ENCODE measurements at regions not wholly inside any gene's neighbourhood (a gene's known extent, or its start where the extent isn't known, plus 50 kb on each side); places are given as distances from the start of the nearest gene placed in this dataset.
"Not testable (repeated sequence)": the region's sequence is repeated elsewhere in the genome, so short reads cannot be mapped to it uniquely, and the experiment has no call there.

GRCh38 chr2:187034434-187034833 is 185.5 kb upstream of the ZSWIM2 start:
- DNase-seq = no peak
- ATAC-seq = no peak
- Histone ChIP-seq H3K4me1 (no peaks in the 10 kb centered on the region), H3K27me3 (no peaks in the 10 kb centered on the region), H3K4me3 (no peak overlapping the region), H3K36me3 (no peaks in the 10 kb centered on the region), H3K27ac (no peak overlapping the region), H3K9me3 (peaks cover 0 to 13% (median 0%) of the 10 kb centered on the region in 12 donors)
- intact Hi-C loops (cut with DNase I) = no loop called here
- TF ChIP-seq, protein P1, sequence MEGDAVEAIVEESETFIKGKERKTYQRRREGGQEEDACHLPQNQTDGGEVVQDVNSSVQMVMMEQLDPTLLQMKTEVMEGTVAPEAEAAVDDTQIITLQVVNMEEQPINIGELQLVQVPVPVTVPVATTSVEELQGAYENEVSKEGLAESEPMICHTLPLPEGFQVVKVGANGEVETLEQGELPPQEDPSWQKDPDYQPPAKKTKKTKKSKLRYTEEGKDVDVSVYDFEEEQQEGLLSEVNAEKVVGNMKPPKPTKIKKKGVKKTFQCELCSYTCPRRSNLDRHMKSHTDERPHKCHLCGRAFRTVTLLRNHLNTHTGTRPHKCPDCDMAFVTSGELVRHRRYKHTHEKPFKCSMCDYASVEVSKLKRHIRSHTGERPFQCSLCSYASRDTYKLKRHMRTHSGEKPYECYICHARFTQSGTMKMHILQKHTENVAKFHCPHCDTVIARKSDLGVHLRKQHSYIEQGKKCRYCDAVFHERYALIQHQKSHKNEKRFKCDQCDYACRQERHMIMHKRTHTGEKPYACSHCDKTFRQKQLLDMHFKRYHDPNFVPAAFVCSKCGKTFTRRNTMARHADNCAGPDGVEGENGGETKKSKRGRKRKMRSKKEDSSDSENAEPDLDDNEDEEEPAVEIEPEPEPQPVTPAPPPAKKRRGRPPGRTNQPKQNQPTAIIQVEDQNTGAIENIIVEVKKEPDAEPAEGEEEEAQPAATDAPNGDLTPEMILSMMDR (IDR thresholded peaks at IDR 0.05) = no peak
- no peak for TF ChIP-seq POLR2A (IDR thresholded peaks at IDR 0.05)

GRCh38 chr2:187024739-187025138 is 175.8 kb upstream of the ZSWIM2 start:
- intact Hi-C loops (cut with DNase I) = no loop called here
- ATAC-seq = no peak
- no peak for DNase-seq
- no peak for TF ChIP-seq POLR2A (IDR thresholded peaks at IDR 0.05)
- TF ChIP-seq, protein P1 (IDR thresholded peaks at IDR 0.05) = no peak
- Histone ChIP-seq H3K27ac (no peak overlapping the region), H3K4me3 (no peak overlapping the region), H3K4me1 (no peaks in the 10 kb centered on the region), H3K9me3 (peaks cover 0 to 47% (median 18%) of the 10 kb centered on the region in 12 donors), H3K27me3 (no peaks in the 10 kb centered on the region), H3K36me3 (no peaks in the 10 kb centered on the region)
- WGBS, 4 donors = 94 to 97% (median 95%) methylated on average over 4 of the region's 4 CpGs

- ATAC-seq; H3K4me3 ChIP-seq; H3K36me3 ChIP-seq; H3K27ac ChIP-seq; DNase-seq; intact Hi-C loops (cut with DNase I); H3K4me1 ChIP-seq; H3K27me3 ChIP-seq: not testable (repeated sequence)
- WGBS, 4 donors = 91 to 96% (median 93%) methylated on average over 4 of the region's 4 CpGs
- H3K9me3 ChIP-seq = peaks cover 0 to 46% (median 17%) of the 10 kb centered on the region in 12 donors
Measured at GRCh38 chr2:187023996-187024395, 175.0 kb upstream of the ZSWIM2 start.

- ATAC-seq = no peak
- Histone ChIP-seq H3K4me1 (no peaks in the 10 kb centered on the region), H3K27ac (no peak overlapping the region), H3K4me3 (no peak overlapping the region), H3K27me3 (no peaks in the 10 kb centered on the region), H3K9me3 (no peaks in the 10 kb centered on the region), H3K36me3 (no peaks in the 10 kb centered on the region)
- intact Hi-C loops (cut with DNase I) = no loop called here
- no peak for DNase-seq
- WGBS, 4 donors = 69 to 82% (median 75%) methylated on average over 5 of the region's 5 CpGs
- TF ChIP-seq, protein P1 (IDR thresholded peaks at IDR 0.05) = no peak
- TF ChIP-seq POLR2A (IDR thresholded peaks at IDR 0.05) = no peak
Measured at GRCh38 chr2:187017438-187017837, 168.5 kb upstream of the ZSWIM2 start.

- Histone ChIP-seq H3K36me3 (no peaks in the 10 kb centered on the region), H3K27ac (no peak overlapping the region), H3K4me3 (no peak overlapping the region), H3K27me3 (no peaks in the 10 kb centered on the region), H3K9me3 (no peaks in the 10 kb centered on the region), H3K4me1 (no peaks in the 10 kb centered on the region)
- WGBS, 4 donors = 66 to 75% (median 68%) methylated on average over 4 of the region's 4 CpGs
- no peak for TF ChIP-seq POLR2A (IDR thresholded peaks at IDR 0.05)
- TF ChIP-seq, protein P1 (IDR thresholded peaks at IDR 0.05) = no peak
- intact Hi-C loops (cut with DNase I) = no loop called here
- DNase-seq = no peak
- no peak for ATAC-seq
Measured at GRCh38 chr2:187013058-187013457, 164.1 kb upstream of the ZSWIM2 start.

Measured in heart left ventricle (tissue), 16 donors.